Left lung (tissue), 4 donors: ENCODE measurements at regions not wholly inside any gene's neighbourhood (a gene's known extent, or its start where the extent isn't known, plus 50 kb on each side); places are given as distances from the start of the nearest gene placed in this dataset.

Experiments
- ATAC-seq: fragments of 200-7000 bp; cut with Tn5 transposase; one replicate; pipeline ENCODE4 v1.9.1; 2020; ENCODE audit warnings: moderate library complexity
- DNase-seq, 4 donors: peaks; one replicate each; pipeline ENCODE4 v3.0.0-alpha.2; 2013 to 2020
- H3K27ac ChIP-seq, 2 donors: fragments of 200-600 bp; sonication (generic) in 1 of 2; one replicate each; pipeline versions ENCODE4 v1.5.0 to v1.8.0; 2020 to 2021
- H3K27me3 ChIP-seq, 2 donors: fragments of 200-600 bp; sonication (generic) in 1 of 2; one replicate each; pipeline versions ENCODE4 v1.5.0 to v1.8.0; 2020 to 2021
- H3K36me3 ChIP-seq, 2 donors: fragments of 200-600 bp; sonication (generic) in 1 of 2; one replicate each; pipeline versions ENCODE4 v1.5.0 to v1.8.0; 2020 to 2021
- H3K4me1 ChIP-seq, 2 donors: fragments of 200-600 bp; one replicate each; pipeline ENCODE4 v1.8.0; 2021
- H3K4me3 ChIP-seq, 2 donors: fragments of 200-600 bp; sonication (generic) in 1 of 2; one replicate each; pipeline versions ENCODE4 v1.5.0 to v1.8.0; 2020 to 2021; ENCODE audit warnings: mild to moderate bottlenecking in 1 of 2
- H3K9me3 ChIP-seq, 2 donors: fragments of 200-600 bp; sonication (generic) in 1 of 2; one replicate each; pipeline versions ENCODE4 v1.5.0 to v1.8.0; 2020 to 2021
- CTCF ChIP-seq, 2 donors: fragments of 200-600 bp; sonication (generic) in 1 of 2; IDR thresholded peaks; one replicate each; pipeline versions ENCODE4 v1.5.0 to v1.8.0; 2021; ENCODE audit warnings: antibody characterized with exemption in 2 of 2
- intact Hi-C, 2 donors: fragments of 100-400 bp; cut with DNase I; formaldehyde crosslinking; loops; one replicate each; pipeline versions ENCODE4 v1.11.2 to v1.14.2; 2022
- donor health status: DM: no; HTN: yes; CAD: no.
- donor health status: DM: no; HTN: no; CAD: no.

GRCh38 chr14:58738876-58739275 lies 101.1 kb downstream of the DACT1 start:
- intact Hi-C loops, result no loop called here
- no peak for DNase-seq
- H3K9me3 ChIP-seq, result no peaks in the 10 kb centered on the region
- TF ChIP-seq CTCF (IDR thresholded peaks at IDR 0.05), result no peak
- no peaks in the 10 kb centered on the region for H3K36me3 ChIP-seq
- no peak overlapping the region for H3K27ac ChIP-seq
- peaks cover 0 to 9% of the 10 kb centered on the region in 2 donors for H3K4me1 ChIP-seq
- H3K4me3 ChIP-seq, result no peak overlapping the region
- no peaks in the 10 kb centered on the region for H3K27me3 ChIP-seq
- ATAC-seq, result no peak

GRCh38 chr14:58739674-58740073 lies 101.9 kb downstream of the DACT1 start:
- TF ChIP-seq CTCF (IDR thresholded peaks at IDR 0.05), result no peak
- DNase-seq, result no peak
- H3K9me3 ChIP-seq, result no peaks in the 10 kb centered on the region
- intact Hi-C loops, result no loop called here
- ATAC-seq, result no peak
- H3K27ac ChIP-seq, result no peak overlapping the region
- peaks cover 0 to 9% of the 10 kb centered on the region in 2 donors for H3K4me1 ChIP-seq
- no peaks in the 10 kb centered on the region for H3K27me3 ChIP-seq
- H3K36me3 ChIP-seq, result no peaks in the 10 kb centered on the region
- H3K4me3 ChIP-seq, result no peak overlapping the region

GRCh38 chr14:58740379-58740935 lies 102.7 kb downstream of the DACT1 start:
- TF ChIP-seq CTCF (IDR thresholded peaks at IDR 0.05), result no peak
- no peak overlapping the region for H3K4me3 ChIP-seq
- DNase-seq (no peak), ATAC-seq (no peak)
- no peak overlapping the region for H3K27ac ChIP-seq
- H3K27me3 ChIP-seq, result no peaks in the 10 kb centered on the region
- H3K9me3 ChIP-seq, result no peaks in the 10 kb centered on the region
- H3K4me1 ChIP-seq, result peaks cover 0 to 9% of the 10 kb centered on the region in 2 donors
- intact Hi-C loops, result no loop called here
- no peaks in the 10 kb centered on the region for H3K36me3 ChIP-seq

- no peak for TF ChIP-seq CTCF (IDR thresholded peaks at IDR 0.05)
- H3K27ac ChIP-seq, result no peak overlapping the region
- no peaks in the 10 kb centered on the region for H3K36me3 ChIP-seq
- intact Hi-C loops, result no loop called here
- no peaks in the 10 kb centered on the region for H3K27me3 ChIP-seq
- H3K4me3 ChIP-seq, result no peak overlapping the region
- H3K4me1 ChIP-seq, result peaks cover 10 to 37% of the 10 kb centered on the region in 2 donors
- no peaks in the 10 kb centered on the region for H3K9me3 ChIP-seq
- ATAC-seq (no peak), DNase-seq (no peak)
Measured at GRCh38 chr14:58744801-58745394, 107.1 kb downstream of the DACT1 start.

- Histone ChIP-seq H3K4me1 (peaks cover 10 to 41% of the 10 kb centered on the region in 2 donors), H3K9me3 (no peaks in the 10 kb centered on the region), H3K27ac (no peak overlapping the region), H3K36me3 (no peaks in the 10 kb centered on the region), H3K27me3 (no peaks in the 10 kb centered on the region), H3K4me3 (no peak overlapping the region)
- intact Hi-C loops, result no loop called here
- peak; percentile 15 for ATAC-seq
- DNase-seq, result no peak
- no peak for TF ChIP-seq CTCF (IDR thresholded peaks at IDR 0.05)
Measured at GRCh38 chr14:58746261-58746660, 108.5 kb downstream of the DACT1 start.
